Fibroblast of skin of scalp (primary cell): ENCODE measurements at regions not wholly inside any gene's neighbourhood (a gene's known extent, or its start where the extent isn't known, plus 50 kb on each side); places are given as distances from the start of the nearest gene placed in this dataset.

Experiments
- DNase-seq: peaks from one replicate; pipeline ENCODE4 v3.0.0-alpha.2; 2013

GRCh38 chr12:79534029-79534867, 156.5 kb downstream of the PAWR start:
- DNase-seq = no peak

GRCh38 chr12:79532907-79533288, 157.9 kb downstream of the PAWR start:
- no peak for DNase-seq

- DNase-seq = peak; percentile 18
Observed at GRCh38 chr12:79531518-79531917, 159.2 kb downstream of the PAWR start.

GRCh38 chr12:79527473-79527872, 163.3 kb downstream of the PAWR start:
- peak; percentile 63 for DNase-seq

GRCh38 chr12:79525357-79525756, 165.4 kb downstream of the PAWR start:
- DNase-seq = no peak

- no peak for DNase-seq
Observed at GRCh38 chr12:79524507-79525148, 166.1 kb downstream of the PAWR start.

- no peak for DNase-seq
Observed at GRCh38 chr12:79522989-79523386, 167.8 kb downstream of the PAWR start.

GRCh38 chr12:79522257-79522988, 168.3 kb downstream of the PAWR start:
- no peak for DNase-seq

- no peak for DNase-seq
Observed at GRCh38 chr12:79521576-79521975, 169.2 kb downstream of the PAWR start.

GRCh38 chr12:79517363-79517762, 173.4 kb downstream of the PAWR start:
- no peak for DNase-seq

- peak; percentile 27 for DNase-seq
Observed at GRCh38 chr12:79515530-79515935, 175.2 kb downstream of the PAWR start.

GRCh38 chr12:79514730-79515529, 175.8 kb downstream of the PAWR start:
- peak; percentile 13 for DNase-seq

- DNase-seq = peak; percentile 32
Observed at GRCh38 chr12:79512068-79512467, 178.7 kb downstream of the PAWR start.

- DNase-seq = no peak
Observed at GRCh38 chr12:79508622-79509021, 182.1 kb downstream of the PAWR start.
